ENCODE measurements at regions not wholly inside any gene's neighbourhood (a gene's known extent, or its start where the extent isn't known, plus 50 kb on each side); places are given as distances from the start of the nearest gene placed in this dataset.

- Mint-ChIP-seq H3K9me3 (no peaks in the 10 kb centered on the region), H3K27me3 (ENCODE audit: low read depth in 2 of 2) (peaks cover 12 to 43% of the 10 kb centered on the region in 2 donors), H3K27ac (no peak overlapping the region), H3K4me1 (peaks cover 0 to 5% of the 10 kb centered on the region in 2 donors), H3K4me3 (no peak overlapping the region), H3K36me3 (no peaks in the 10 kb centered on the region)
- H3K4me3 ChIP-seq (ENCODE audit: low read length), result no peak overlapping the region
- no peak overlapping the region for H3K27ac ChIP-seq (ENCODE audit: low read length)
- no peak for TF ChIP-seq CTCF (IDR thresholded peaks at IDR 0.05)
- H3K9me3 ChIP-seq (ENCODE audit: control insufficient read depth, insufficient read depth, low read length), result no peaks in the 10 kb centered on the region
- no peaks in the 10 kb centered on the region for H3K4me1 ChIP-seq (ENCODE audit: control insufficient read depth, insufficient read depth, low read length)
- no peaks in the 10 kb centered on the region for H3K36me3 ChIP-seq (ENCODE audit: control insufficient read depth, insufficient read depth, low read length)
- H3K27me3 ChIP-seq (ENCODE audit: control insufficient read depth, insufficient read depth, low read length), result no peaks in the 10 kb centered on the region
- DNase-seq (peak in 1 of 2 donors; percentile 5), ATAC-seq (no peak)
- intact Hi-C loops (cut with micrococcal nuclease), result no loop called here
- 86% methylated on average over 19 of the region's 19 CpGs for WGBS (ENCODE audit: insufficient coverage)
Measured at GRCh38 chr15:70433586-70434324, 329.6 kb downstream of the UACA start.

- no peak overlapping the region for H3K4me3 ChIP-seq (ENCODE audit: low read length)
Measured at GRCh38 chr15:70432924-70433495, 330.3 kb downstream of the UACA start.

GRCh38 chr15:70431854-70432253 lies 331.5 kb downstream of the UACA start:
- intact Hi-C loops (cut with micrococcal nuclease), result no loop called here
- Histone ChIP-seq H3K9me3 (ENCODE audit: control insufficient read depth, insufficient read depth, low read length) (no peaks in the 10 kb centered on the region), H3K27ac (ENCODE audit: low read length) (no peak overlapping the region), H3K36me3 (ENCODE audit: control insufficient read depth, insufficient read depth, low read length) (no peaks in the 10 kb centered on the region), H3K4me1 (ENCODE audit: control insufficient read depth, insufficient read depth, low read length) (no peaks in the 10 kb centered on the region), H3K4me3 (ENCODE audit: low read length) (no peak overlapping the region), H3K27me3 (ENCODE audit: control insufficient read depth, insufficient read depth, low read length) (no peaks in the 10 kb centered on the region)
- peaks cover 13 to 54% of the 10 kb centered on the region in 2 donors for H3K27me3 Mint-ChIP-seq (ENCODE audit: low read depth in 2 of 2)
- H3K4me3 Mint-ChIP-seq, result no peak overlapping the region
- no peaks in the 10 kb centered on the region for H3K9me3 Mint-ChIP-seq
- H3K27ac Mint-ChIP-seq, result no peak overlapping the region
- DNase-seq (no peak), ATAC-seq (no peak)
- no peak for TF ChIP-seq CTCF (IDR thresholded peaks at IDR 0.05)
- 80% methylated on average over 4 of the region's 4 CpGs for WGBS (ENCODE audit: insufficient coverage)
- peaks cover 0 to 5% of the 10 kb centered on the region in 2 donors for H3K4me1 Mint-ChIP-seq
- H3K36me3 Mint-ChIP-seq, result no peaks in the 10 kb centered on the region

More at GRCh38 chr15:70432924-70433495, 330.3 kb downstream of the UACA start:
- H3K27me3 ChIP-seq (ENCODE audit: control insufficient read depth, insufficient read depth, low read length), result no peaks in the 10 kb centered on the region
- WGBS (ENCODE audit: insufficient coverage), result 97% methylated on average over 8 of the region's 8 CpGs
- DNase-seq (no peak), ATAC-seq (no peak)
- no peak overlapping the region for H3K27ac ChIP-seq (ENCODE audit: low read length)
- H3K9me3 ChIP-seq (ENCODE audit: control insufficient read depth, insufficient read depth, low read length), result no peaks in the 10 kb centered on the region
- peaks cover 0 to 5% of the 10 kb centered on the region in 2 donors for H3K4me1 Mint-ChIP-seq
- intact Hi-C loops (cut with micrococcal nuclease), result no loop called here
- H3K9me3 Mint-ChIP-seq, result no peaks in the 10 kb centered on the region
- peaks cover 13 to 51% of the 10 kb centered on the region in 2 donors for H3K27me3 Mint-ChIP-seq (ENCODE audit: low read depth in 2 of 2)
- no peak overlapping the region for H3K27ac Mint-ChIP-seq
- no peak overlapping the region for H3K4me3 Mint-ChIP-seq
- H3K36me3 ChIP-seq (ENCODE audit: control insufficient read depth, insufficient read depth, low read length), result no peaks in the 10 kb centered on the region
- H3K4me1 ChIP-seq (ENCODE audit: control insufficient read depth, insufficient read depth, low read length), result no peaks in the 10 kb centered on the region
- no peaks in the 10 kb centered on the region for H3K36me3 Mint-ChIP-seq
- no peak for TF ChIP-seq CTCF (IDR thresholded peaks at IDR 0.05)
